ENCODE measurements at regions not wholly inside any gene's neighbourhood (a gene's known extent, or its start where the extent isn't known, plus 50 kb on each side); places are given as distances from the start of the nearest gene placed in this dataset.
A peak's percentile ranks its signal among the peaks of the same experiment; 100 is the strongest.

DNA sequence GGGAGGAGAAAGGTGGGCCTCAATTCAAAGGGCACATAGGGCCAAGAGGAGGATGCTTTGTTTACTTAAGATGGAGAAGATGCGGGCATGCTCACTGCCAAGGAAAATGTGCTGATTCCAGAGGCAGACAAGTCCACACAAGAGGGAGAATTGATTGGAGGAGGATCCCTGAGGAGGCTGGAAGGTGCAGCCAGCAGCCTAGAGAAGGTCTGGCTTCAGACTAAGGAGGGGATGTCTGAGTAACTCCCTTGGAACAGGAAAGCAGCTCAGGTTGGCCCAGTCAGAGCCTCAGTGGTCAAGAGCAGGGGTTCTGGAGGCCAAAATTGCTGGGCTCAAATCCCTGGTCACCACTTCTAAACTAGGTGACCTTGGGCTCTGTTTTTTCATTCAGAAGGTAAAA, 265.5 kb upstream of the NCKAP5 start:
- H3K4me3 ChIP-seq (ENCODE audit: low read length): no peak overlapping the region
- DNase-seq (ENCODE audit: low read depth): no peak
- TF ChIP-seq, protein P1, sequence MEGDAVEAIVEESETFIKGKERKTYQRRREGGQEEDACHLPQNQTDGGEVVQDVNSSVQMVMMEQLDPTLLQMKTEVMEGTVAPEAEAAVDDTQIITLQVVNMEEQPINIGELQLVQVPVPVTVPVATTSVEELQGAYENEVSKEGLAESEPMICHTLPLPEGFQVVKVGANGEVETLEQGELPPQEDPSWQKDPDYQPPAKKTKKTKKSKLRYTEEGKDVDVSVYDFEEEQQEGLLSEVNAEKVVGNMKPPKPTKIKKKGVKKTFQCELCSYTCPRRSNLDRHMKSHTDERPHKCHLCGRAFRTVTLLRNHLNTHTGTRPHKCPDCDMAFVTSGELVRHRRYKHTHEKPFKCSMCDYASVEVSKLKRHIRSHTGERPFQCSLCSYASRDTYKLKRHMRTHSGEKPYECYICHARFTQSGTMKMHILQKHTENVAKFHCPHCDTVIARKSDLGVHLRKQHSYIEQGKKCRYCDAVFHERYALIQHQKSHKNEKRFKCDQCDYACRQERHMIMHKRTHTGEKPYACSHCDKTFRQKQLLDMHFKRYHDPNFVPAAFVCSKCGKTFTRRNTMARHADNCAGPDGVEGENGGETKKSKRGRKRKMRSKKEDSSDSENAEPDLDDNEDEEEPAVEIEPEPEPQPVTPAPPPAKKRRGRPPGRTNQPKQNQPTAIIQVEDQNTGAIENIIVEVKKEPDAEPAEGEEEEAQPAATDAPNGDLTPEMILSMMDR (conservative IDR thresholded peaks at IDR 0.05; ENCODE audit: low read length): no peak

DNA sequence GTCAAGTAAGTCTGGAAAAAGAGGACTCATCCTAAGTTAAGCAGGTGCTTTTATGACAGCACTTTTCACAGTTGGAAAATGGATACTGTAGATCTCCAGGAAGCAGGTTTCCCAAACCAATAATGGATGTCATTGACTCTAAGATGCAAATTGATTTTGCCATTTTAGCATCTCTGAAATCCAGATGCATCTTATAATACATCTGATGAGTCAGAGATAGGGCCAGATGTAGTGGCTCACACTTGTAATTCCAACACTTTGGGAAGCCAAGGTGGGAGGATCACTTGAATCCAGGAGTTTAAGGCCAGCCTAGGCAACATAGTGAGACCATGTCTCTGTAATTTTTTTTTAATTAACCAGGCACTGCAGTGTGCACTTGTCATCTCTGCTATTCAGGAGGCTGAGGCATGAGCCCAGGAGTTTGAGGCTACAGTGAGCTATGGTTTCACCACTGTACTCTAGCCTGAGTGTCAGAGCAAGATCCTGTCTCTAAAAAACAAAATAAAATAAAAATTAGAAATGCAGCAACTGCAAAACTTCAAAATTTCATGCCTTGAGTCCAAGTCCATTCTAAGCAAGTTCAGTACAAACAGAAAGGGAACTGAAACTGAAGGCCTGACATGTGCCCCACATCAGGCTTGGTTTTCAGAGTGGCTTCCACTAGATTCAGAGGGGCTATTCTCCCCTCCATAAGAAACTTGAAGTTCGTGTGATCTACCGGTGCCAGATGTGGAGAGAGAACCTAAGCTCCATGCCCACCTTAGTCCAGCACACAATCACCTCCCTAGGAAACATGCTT, 267.8 kb upstream of the NCKAP5 start:
- no peak overlapping the region for H3K4me3 ChIP-seq (ENCODE audit: low read length)
- TF ChIP-seq, protein P1 (conservative IDR thresholded peaks at IDR 0.05; ENCODE audit: low read length): no peak
- DNase-seq (ENCODE audit: low read depth): no peak

DNA sequence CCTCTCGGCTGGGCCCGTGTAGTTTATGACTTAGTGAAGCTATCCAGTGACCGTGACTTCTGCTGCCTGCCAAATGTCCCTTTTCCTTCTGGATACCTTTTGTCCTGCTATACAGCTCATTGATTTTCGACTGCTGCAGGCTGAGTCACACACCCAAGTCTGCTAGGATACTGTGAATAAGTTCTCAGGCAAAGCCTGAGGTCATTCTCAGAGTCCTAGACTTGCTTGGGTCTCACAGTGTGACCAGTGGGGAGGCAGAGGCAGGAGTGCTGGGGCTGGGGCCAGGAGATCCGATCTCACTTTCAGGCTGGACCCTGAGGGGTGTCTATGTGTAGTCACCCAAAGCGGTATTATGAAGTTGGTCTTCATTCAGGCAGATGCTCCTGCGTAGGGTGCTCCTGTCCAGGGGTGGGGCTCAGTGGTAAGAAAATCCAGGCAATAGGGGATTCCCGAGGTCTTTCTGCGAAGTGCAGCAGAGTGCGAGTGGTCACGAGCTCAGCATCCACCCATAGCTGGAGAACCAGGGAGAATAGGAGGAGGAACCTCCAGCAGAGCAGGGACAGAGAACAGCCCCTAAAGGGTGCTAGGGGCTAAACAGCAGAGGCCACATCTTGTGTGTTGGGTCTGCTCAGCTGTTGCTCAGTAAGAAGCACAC, 268.6 kb upstream of the NCKAP5 start:
- no peak overlapping the region for H3K4me3 ChIP-seq (ENCODE audit: low read length)
- TF ChIP-seq, protein P1 (conservative IDR thresholded peaks at IDR 0.05; ENCODE audit: low read length): no peak
- DNase-seq (ENCODE audit: low read depth): no peak

DNA sequence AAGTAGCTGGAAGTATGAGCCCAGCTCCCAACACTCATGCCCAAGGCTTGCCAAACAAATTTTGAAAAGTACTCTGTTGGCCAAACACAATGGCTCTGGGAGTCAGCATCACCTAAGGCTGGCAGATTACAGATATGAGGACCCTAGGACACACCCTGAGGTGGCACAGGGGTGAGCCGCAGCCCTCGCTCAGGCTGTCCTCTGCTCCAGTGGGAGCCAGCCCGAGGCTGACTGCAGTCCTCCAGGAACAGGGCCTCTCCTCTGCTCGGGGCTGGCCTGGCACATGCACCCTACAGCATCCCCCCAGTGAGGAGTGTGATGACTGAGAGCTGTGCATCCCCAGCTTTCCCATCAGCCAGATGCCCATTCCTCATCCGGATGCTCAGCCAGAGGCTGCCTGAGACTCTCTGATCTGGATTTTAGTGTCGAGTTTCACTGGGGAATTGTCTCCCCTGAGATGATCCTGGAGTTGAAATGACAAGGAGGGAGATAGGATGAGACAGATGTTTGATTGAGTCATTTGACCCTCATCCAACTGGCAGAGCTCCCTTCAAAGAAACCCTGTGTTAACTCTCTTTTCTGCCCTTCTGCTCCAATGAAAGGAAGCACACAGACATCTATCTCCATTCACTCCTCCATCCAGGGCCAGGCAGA, 269.3 kb upstream of the NCKAP5 start:
- DNase-seq (ENCODE audit: low read depth): peak; percentile 33
- TF ChIP-seq, protein P1 (conservative IDR thresholded peaks at IDR 0.05; ENCODE audit: low read length): no peak
- no peak overlapping the region for H3K4me3 ChIP-seq (ENCODE audit: low read length)

DNA sequence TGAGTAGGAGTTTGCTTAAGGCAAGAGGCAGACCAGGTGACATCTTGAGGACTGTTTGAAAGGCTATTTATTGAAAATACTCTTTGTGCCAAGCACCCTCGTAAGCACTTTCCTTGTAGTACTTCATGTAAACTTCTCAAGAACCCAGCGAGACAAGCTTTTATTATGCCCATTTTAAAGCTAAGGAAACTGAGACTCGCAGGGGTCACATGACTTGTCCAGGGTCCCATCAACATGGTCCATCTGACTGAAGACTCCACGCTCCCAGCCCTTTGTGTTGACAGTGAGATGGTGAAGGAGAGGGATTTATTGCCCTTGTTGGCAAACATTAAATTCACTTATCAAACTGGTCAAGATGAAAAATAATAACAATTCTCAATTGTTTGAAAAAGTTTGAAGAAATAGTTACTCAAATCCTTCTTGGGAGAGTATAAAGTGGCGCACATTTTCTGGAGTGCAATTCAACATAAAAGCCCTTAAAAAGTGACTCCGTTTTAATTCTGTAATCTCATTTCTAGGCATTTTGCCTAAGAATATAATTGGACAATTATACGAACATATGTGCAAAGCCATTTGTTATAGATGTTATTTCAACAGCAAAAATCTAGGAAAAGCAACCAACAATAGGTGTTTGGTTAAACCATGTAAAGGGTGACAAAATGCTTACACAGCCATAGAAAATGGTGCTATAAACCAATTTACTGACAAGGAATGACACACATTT, 270.5 kb upstream of the NCKAP5 start:
- no peak for DNase-seq (ENCODE audit: low read depth)
- TF ChIP-seq, protein P1 (conservative IDR thresholded peaks at IDR 0.05; ENCODE audit: low read length): no peak
- no peak overlapping the region for H3K4me3 ChIP-seq (ENCODE audit: low read length)

DNA sequence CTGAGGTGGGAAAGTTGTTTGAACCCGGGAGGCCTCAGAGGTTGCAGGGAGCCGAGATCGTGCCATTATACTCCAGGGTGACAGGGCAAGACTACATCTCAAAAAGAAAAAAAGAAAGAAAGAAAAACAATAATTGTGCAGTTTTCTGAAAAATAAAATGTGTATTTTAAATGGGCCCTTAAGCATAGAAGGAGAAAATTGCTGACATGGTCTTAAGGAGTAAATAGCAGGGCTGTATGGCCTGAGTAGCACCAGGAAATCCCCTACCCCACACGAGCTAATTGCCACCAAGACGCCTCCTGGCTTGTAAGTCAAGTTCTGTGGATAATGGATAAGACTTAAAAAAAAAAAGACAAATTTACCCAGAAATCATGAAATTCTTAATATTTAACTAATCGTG, 271.4 kb upstream of the NCKAP5 start:
- DNase-seq (ENCODE audit: low read depth): no peak
- TF ChIP-seq, protein P1 (conservative IDR thresholded peaks at IDR 0.05; ENCODE audit: low read length): no peak
- no peak overlapping the region for H3K4me3 ChIP-seq (ENCODE audit: low read length)
